GM18909 (cell line): ENCODE measurements at regions not wholly inside any gene's neighbourhood (a gene's known extent, or its start where the extent isn't known, plus 50 kb on each side); places are given as distances from the start of the nearest gene placed in this dataset.

Source experiments
- ATAC-seq: cut with Tn5 transposase; IDR thresholded peaks from one replicate; pipeline ENCODE4 v1.9.1; 2021; ENCODE audit warnings: mild to moderate bottlenecking; ENCODE audit not compliant: unreplicated experiment, poor library complexity

- ATAC-seq, result no peak
Measured at GRCh38 chr20:12605751-12606150, 403.0 kb upstream of the SPTLC3 start.

GRCh38 chr20:12610871-12611270 lies 397.9 kb upstream of the SPTLC3 start:
- no peak for ATAC-seq

- ATAC-seq, result no peak
Measured at GRCh38 chr20:12614764-12615163, 394.0 kb upstream of the SPTLC3 start.

GRCh38 chr20:12617076-12617475 lies 391.7 kb upstream of the SPTLC3 start:
- ATAC-seq, result no peak

GRCh38 chr20:12623870-12624269 lies 384.9 kb upstream of the SPTLC3 start:
- no peak for ATAC-seq

- no peak for ATAC-seq
Measured at GRCh38 chr20:12627485-12627884, 381.3 kb upstream of the SPTLC3 start.

- no peak for ATAC-seq
Measured at GRCh38 chr20:12638633-12639312, 370.0 kb upstream of the SPTLC3 start.

- ATAC-seq, result no peak
Measured at GRCh38 chr20:12640251-12640650, 368.5 kb upstream of the SPTLC3 start.

- no peak for ATAC-seq
Measured at GRCh38 chr20:12641619-12642018, 367.2 kb upstream of the SPTLC3 start.

GRCh38 chr20:12644461-12644860 lies 364.3 kb upstream of the SPTLC3 start:
- ATAC-seq, result no peak

GRCh38 chr20:12649234-12649633 lies 359.5 kb upstream of the SPTLC3 start:
- ATAC-seq, result no peak

- no peak for ATAC-seq
Measured at GRCh38 chr20:12653642-12654041, 355.1 kb upstream of the SPTLC3 start.

- ATAC-seq, result no peak
Measured at GRCh38 chr20:12659942-12660341, 348.8 kb upstream of the SPTLC3 start.

GRCh38 chr20:12660918-12661317 lies 347.9 kb upstream of the SPTLC3 start:
- ATAC-seq, result no peak

- no peak for ATAC-seq
Measured at GRCh38 chr20:12670301-12670700, 338.5 kb upstream of the SPTLC3 start.

GRCh38 chr20:12673352-12673751 lies 335.4 kb upstream of the SPTLC3 start:
- no peak for ATAC-seq

- no peak for ATAC-seq
Measured at GRCh38 chr20:12677925-12678324, 330.8 kb upstream of the SPTLC3 start.

GRCh38 chr20:12679447-12679846 lies 329.3 kb upstream of the SPTLC3 start:
- no peak for ATAC-seq

GRCh38 chr20:12682613-12683012 lies 326.2 kb upstream of the SPTLC3 start:
- ATAC-seq, result no peak

- ATAC-seq, result no peak
Measured at GRCh38 chr20:12687476-12687875, 321.3 kb upstream of the SPTLC3 start.

GRCh38 chr20:12695937-12696336 lies 312.8 kb upstream of the SPTLC3 start:
- no peak for ATAC-seq

GRCh38 chr20:12698817-12699216 lies 310.0 kb upstream of the SPTLC3 start:
- no peak for ATAC-seq
